Nucleus accumbens (tissue), 56 donors: ENCODE measurements at regions not wholly inside any gene's neighbourhood (a gene's known extent, or its start where the extent isn't known, plus 50 kb on each side); places are given as distances from the start of the nearest gene placed in this dataset.
"Not testable (repeated sequence)": the region's sequence is repeated elsewhere in the genome, so short reads cannot be mapped to it uniquely, and the experiment has no call there.

Source experiments
- DNase-seq, 56 donors: peaks; one replicate each; lab custom pipeline; 2025; lab: John Stamatoyannopoulos, UW

DNA sequence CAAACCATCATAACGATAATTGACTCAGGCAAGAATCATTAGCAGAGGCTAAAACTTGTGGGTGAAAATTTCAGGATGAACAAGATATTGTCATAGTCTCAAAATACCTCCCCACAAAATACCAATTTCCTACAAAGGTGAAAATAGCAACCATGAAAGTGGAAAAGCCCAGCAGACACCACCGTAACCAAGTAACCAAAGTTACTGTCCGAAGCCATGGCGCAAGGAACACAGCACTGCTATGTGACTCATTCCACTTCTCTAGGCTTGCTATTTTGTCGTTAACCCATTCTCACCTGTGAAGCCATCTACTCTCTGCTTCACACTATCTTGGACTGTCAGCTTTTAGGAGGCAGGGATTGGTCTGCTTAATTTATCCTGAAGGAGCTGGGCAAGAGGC, 113.8 kb upstream of the CACUL1 start:
- DNase-seq, result peak in 2 of 56 donors; percentile 14 to 39

DNA sequence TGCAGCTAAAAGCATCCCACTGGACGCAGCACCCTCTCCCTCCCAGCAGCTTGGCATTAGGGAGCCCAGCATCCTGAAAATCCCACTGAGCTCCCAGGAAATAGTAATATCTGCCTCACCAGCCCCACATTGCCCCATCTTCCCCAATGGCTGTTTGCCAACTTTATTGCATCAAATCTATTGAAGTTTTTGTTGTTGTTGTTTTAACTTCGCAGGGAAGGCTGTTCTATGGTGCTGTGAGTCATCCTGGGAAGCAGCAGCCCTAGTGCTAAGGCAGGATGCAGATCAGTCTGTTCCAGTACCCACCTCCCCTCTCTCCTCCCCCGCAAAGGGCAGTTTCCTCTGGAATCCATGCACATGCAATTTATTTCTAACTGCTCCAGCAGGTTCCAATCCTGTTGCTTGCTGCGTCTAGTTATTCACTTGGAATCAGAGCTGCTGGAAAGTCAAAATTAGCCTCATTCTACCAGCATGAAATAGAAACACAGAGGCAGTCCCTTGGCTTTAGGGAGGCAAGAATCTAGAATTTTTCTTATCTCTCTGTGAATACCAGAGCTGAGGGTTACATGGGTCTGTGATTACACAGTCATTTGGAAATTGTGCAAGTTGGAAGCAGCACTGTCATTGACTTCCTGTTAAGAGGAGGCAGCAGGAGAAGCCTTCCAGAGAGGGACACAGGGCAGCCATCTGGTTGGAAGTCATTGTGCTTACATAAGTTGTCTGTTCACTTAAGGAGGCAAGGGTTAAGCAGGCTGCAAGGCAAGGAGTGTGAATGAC, 115.9 kb upstream of the CACUL1 start:
- DNase-seq, result peak in 3 of 56 donors; percentile 14 to 20 (median 15)

DNA sequence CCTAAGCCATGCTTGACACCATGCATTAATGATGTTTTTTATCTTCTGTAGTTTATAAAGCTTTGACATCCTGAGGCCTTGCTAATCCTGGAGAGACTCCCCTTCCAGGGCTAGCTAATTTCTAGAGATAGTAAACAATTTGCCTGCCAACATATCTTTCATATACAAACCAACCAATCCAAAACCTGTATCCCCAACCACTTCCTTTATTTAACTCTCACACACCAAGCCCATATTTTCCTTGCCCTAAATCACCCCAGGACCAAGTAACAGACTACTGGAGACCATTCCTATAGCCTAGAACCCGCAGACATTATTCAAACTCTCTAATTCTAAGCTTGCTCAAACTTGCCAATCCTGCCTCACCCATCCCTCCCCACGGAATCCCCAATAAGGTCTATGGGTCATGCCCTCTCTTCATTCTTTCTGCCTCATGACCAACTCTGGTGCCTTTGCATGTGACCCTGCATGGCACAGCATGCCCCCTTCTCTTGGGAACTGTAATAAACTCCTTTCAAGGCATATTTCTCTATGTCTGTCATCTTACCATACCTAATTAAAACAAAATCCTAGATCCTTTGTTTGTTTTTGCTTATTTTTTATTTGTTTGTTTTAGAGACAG, 116.6 kb upstream of the CACUL1 start:
- DNase-seq, result no peak

DNA sequence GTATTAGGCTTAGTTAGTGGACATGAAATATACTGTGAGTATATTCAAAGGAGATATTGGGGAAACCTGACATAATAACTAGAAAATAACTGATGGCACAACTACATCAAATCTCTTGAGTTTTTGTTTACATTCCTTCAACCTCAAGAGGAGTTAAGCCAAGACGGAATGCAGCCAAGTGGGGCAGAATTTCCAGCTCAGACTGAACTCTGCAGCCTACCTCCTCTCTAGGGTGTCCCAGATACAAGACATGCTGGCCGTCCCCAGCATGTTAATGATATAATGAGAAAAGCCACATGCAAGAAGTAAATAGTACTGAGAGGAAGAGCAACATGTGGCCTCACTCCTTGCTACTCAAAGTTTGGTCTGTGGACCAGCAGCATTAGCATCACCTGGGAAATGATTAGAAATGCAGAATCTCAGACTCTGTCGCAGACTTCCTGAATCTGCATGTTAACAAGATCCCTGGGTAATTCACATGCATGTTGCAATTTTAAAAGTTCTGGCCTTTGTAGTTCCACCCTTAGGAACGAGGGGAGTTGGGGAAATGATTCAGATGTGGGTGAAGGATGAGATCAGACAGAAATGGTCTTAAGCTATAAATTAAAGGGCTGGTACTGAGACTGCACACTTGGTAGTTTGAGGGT, 118.4 kb upstream of the CACUL1 start:
- no peak for DNase-seq

DNA sequence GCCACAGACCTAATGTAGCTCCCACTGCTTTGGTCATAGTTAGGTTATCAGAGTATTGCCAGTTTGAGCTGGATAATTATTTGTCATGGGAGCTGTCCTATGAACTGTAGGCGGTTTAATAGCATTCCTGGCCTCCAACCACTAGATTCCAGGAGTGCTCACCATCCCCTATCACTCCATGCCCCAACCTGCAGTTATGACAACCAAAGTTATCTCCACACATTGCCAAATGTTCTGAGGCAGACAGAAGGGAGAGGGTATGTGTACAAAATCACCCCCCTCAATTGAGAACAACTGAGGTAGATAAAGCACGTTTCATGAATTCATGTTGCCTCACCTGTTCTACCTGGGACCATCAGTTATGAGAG, 119.0 kb upstream of the CACUL1 start:
- DNase-seq, result no peak

DNA sequence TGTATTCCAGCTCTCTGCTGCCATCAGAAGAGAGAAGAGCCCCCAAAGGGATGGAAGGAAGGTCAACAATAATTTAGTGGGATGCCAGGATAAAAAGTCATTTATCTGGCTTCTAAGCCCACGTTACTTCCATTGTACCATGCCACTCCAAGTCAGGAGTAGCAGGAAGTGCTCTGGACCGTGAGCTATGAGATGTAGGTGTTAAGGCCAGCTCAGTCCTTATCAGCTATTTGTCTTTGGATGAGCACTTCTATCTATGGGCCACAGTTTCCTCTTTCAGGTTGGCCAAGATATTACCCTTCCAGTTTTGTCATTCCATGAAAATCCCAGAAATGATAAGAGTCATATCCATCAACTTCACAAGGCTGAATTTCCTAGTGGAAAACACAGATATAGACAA, 119.4 kb upstream of the CACUL1 start:
- DNase-seq, result no peak

DNA sequence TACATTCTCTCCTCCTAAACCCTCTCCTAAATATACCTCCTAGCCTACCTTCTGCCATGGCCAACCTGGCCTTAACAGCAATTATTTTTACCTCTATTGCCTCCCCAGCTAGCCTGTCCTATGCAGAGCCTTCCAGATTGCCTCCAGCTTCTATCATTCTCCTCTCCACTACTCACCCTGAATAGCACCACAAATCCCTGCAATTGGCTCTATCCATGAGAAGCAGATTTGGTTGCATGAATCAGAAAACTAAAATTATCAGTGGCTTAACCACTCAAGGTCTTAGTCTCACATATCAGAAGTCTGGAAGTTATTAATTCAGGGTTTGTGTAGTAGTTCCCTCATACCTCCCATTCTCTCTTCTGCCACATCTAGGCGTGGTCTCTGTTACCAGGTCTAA, 120.3 kb upstream of the CACUL1 start:
- DNase-seq, result no peak

DNA sequence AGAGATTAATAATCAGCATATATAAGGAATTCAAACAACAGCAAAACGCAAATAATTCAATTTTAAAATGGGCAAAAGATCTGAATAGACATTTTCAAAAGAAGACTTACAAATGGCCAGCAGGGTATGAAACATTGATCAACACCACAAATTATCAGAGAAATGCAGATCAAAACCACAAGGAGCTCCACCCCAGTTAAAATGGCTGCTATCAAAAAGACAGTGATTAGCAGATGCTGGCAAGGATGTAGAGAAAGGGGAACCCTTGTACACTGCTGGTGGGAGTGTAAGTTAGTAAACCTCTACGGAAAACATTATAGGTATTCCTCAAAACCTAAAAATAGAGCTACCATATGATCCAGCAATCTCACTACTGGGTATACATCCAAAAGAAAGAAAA, 128.0 kb upstream of the CACUL1 start:
- DNase-seq, result no peak

DNA sequence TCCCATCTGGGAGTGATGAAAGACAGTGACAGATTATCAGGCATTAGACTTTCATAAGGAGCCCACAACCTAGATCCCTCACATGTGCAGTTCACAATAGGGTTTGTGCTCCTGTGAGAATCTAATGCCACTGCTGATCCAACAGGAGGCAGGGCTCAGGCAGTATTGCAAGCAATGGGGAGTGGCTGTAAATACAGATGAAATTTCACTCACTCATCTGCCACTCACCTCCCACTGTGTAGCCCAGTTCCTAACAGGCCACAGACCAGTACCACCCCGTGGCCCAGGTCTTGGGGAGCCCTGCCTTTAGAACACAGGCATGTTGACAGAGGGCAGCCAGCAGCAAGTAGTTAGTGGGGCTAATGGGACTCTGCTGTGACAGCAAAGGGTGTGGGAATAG, 137.3 kb upstream of the NANOS1 start:
- no peak for DNase-seq

DNA sequence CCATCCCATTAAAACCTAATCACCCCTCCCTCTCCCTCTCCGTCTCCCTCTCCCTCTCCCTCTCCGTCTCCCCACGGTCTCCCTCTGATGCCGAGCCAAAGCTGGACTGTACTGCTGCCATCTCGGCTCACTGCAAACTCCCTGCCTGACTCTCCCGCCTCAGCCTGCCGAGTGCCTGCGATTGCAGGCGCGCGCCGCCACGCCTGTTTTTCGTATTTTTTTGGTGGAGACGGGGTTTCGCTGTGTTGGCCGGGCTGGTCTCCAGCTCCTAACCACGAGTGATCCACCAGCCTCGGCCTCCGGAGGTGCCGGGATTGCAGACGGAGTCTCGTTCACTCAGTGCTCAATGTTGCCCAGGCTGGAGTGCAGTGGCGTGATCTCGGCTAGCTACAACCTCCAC, 134.6 kb upstream of the NANOS1 start:
- not testable (repeated sequence) for DNase-seq

DNA sequence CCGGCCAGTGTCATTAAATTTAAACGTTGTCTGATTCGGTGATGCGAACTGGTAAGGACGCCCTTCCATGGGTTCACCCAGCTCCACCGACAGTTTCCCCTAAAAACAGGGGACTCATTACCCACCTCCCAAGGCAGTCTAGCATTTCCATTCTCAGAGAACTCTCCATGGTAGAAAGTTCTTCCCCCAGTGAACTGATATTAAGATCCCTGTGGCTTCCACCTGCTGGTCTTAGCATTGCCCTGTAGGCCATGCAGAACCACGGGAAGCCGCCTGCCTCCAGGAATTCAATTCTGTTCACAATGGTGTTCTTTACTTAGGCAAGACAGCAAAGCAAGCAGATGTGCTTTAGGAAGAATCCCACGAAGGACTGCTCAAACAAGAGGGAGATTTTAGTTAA, 128.9 kb upstream of the NANOS1 start:
- DNase-seq, result no peak

DNA sequence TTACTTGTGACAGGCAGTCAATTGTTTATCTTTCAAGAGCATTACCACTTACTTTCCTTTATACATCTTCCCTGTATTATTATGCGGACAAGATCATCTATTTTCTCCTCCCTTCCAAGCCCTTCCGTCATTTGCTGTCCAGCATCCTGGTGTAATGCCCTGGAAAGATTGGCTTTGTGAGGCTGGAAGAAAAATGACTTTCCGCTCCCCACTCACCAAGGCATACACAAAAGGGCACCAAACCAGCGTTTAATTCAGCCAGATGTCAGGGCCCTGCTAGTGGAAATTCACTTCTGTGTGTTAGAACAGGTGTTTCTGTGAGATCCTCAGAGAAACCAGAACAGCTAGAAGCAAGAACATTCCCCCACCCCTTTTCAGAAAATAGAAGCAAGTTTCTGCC, 128.1 kb upstream of the NANOS1 start:
- DNase-seq, result no peak

DNA sequence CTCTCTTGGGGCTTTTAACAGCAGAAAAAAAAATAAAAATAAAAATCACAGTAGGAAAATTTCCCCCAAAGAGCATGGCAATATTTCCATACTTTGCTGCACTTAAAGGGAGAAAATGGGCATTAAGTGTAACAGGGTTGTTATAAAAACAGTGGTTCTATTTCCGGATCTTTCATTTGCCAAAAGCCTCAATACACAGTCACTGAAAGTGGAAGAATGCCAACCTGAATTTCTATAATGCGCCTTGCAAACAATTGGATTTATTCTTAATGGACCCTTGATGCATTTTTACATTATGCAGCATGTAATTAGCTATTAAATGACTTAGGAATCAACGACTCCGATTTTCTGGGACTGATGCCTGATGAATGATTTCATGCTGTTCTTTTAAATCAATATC, 127.6 kb upstream of the NANOS1 start:
- DNase-seq, result no peak

DNA sequence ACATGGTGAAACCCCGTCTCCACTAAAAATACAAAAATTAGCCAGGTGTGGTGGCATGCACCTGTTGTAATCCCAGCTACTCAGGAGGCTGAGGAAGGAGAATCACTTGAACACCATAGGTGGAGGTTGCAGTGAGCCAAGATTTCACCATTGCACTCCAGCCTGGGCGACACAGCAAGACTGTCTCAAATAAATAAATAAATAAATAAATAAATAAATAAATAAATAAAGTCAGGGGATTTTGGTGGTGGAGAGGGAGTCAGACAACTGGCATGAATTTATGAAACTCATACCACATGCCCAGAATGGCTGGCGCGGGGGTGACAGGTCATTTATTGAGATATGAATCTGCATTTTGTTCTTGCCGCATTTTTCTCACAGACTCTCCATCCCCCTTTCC, 126.9 kb upstream of the NANOS1 start:
- not testable (repeated sequence) for DNase-seq

DNA sequence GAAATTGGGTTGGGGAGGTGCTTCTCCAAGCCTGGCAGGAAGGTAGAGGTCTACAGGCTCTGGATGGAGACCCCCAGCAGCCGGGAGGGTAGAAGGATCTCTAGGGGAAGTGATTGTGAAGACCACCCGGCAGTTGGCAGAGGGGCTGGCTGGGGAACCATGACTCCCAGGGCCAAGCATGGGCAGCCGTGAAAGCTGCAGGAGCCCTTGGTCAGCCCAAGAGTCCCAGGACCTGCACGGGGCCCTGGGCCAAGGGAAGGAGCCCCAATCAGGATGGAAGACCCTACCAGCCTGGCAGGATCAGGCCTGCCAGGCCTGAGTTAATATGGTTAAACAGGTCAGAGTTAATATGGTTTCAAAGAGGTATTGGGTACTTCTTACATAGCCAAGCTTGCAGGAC, 126.3 kb upstream of the NANOS1 start:
- no peak for DNase-seq

DNA sequence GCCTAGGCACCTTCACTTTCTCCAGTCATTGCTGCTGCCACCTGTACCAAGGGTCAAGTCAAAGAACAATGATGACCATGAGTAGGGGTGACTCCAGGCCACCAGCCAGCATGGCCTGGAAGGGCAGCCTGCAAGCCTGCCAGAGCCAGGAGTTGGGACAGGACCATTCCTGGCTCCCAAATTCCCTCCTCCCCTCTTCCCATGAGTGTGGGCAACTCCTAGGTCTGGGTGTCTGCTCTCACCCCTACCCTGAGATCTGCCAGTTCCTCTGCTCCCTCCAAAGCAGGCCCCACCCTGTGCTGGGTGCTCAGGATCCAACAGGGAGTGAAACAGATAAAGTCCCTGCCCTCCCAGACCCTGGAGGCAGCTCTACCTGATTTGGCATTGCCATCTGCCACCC, 125.8 kb upstream of the NANOS1 start:
- no peak for DNase-seq

DNA sequence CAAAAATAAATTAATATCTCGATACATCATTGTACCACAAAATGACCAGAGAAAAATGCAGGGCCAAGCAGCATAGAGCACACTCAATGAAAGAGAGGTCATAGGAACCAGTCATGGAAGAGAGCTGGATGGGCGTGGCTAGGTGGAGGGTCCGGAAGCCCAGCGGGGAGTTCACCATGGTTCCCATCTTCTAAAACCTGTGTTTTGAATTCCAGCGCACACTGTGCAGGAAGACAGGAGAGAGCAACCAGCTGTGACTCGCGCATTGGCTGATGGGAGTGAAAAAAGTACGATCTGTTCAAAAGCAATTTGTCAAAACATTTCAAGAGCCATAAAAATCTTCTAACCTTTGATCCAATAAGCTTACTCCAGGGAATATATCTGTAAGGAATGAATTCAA, 125.2 kb upstream of the NANOS1 start:
- peak in 1 of 56 donors; percentile 1 for DNase-seq

DNA sequence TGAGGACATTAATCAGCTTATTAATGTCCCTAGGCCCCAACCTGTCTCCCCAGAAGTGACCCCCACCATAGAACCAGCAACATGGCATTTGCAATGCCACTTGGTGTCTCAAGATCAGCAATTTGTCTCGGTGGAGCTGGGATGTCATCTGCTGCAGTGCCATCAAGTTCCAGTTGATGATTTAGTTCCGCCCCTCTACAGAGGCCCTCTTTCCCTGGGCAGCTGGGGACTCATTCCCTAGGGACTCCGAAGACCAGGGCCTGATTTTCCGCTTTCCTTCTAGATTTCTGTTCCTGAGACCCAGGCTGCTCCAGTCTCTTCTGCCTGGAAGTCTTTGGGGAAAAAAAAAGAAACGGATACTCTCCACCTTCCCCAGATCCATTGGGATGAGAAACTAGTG, 122.5 kb upstream of the NANOS1 start:
- no peak for DNase-seq

DNA sequence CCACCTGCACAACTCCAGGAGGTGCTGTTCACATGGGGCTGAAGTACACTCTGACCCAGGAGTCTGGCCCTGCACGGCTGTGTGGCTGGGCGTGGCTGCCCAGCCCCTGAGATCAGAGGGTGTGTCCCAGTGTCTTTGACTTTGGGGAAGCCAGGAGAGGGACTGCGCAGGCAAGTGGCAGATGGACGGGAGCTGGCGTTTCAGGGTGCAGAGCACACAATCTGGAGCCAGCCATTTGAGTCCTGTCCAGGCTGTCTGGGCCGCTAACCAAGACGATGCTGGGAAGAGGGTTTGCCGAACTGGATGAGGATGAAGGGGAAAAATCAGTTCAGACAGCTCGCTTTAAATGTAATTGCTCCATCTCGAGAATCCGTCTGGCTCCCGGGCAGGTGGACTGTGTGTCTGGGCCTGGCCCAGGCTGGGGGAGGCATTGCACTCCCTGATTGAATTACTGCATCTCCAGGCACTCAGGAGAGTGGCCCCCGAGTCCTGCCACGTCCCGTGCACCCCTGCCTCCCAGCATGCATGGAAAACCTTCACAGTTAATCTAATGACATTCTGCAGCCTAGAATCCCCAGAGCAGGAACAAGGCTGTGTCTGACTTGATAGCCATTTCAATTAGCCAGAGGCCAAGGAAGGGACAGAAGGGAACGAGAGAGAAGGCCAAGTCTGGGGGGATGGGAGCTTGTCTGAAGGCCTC, 120.8 kb upstream of the NANOS1 start:
- DNase-seq, result peak in 19 of 56 donors; percentile 1 to 39 (median 9)

DNA sequence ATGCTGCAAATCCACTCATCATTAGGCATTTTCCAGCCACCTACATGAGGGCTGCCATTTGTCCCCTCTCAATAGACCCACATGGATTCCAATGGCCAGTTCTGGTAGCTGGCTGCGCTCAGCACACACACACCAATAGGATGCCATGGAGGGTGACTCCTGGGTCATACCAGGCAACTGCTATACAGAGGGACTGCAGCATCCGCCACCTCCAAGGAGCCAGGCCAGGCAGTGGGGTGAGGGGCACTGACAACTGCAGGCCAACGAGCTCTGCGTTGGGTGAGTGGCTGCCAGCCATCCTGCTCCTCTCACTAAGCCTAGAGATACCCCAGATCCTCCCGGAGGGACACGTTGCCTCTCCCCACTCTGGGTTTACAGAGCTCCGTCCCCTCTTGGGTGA, 118.8 kb upstream of the NANOS1 start:
- DNase-seq, result no peak

DNA sequence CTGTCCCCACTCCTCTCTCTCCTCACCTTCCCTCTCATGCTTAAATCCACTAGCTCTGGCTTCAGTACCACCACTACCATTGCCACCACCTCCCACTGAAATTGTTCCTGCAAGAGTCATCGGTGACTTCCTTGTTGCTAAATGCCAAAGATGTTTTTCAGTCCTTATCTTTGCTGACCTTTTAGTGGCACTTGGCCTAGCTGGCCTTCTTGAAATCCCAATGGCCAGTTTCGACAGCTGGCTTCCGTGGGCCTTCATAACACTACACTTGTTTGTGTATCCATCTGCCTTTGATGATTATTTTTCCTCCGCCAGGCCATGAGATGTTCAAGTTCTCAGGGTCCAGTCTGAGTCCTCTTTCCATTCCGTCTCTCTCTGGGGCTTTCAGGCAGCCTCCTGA, 118.2 kb upstream of the NANOS1 start:
- no peak for DNase-seq
